ENCODE measurements at regions not wholly inside any gene's neighbourhood (a gene's known extent, or its start where the extent isn't known, plus 50 kb on each side); places are given as distances from the start of the nearest gene placed in this dataset.
"Not testable (repeated sequence)": the region's sequence is repeated elsewhere in the genome, so short reads cannot be mapped to it uniquely, and the experiment has no call there.

- no peak for DNase-seq
Observed at GRCh38 chr16:14384745-14385144, 245.3 kb downstream of the PARN start.

GRCh38 chr16:14383844-14384243 lies 246.2 kb downstream of the PARN start:
- DNase-seq = not testable (repeated sequence)

- DNase-seq = no peak
Observed at GRCh38 chr16:14378689-14379467, 251.2 kb downstream of the PARN start.

- DNase-seq = no peak
Observed at GRCh38 chr16:14378131-14378551, 251.9 kb downstream of the PARN start.

- DNase-seq = no peak
Observed at GRCh38 chr16:14377326-14377725, 252.7 kb downstream of the PARN start.

- DNase-seq = no peak
Observed at GRCh38 chr16:14375132-14375491, 254.9 kb downstream of the PARN start.

- DNase-seq = no peak
Observed at GRCh38 chr16:14374451-14375131, 255.5 kb downstream of the PARN start.

- no peak for DNase-seq
Observed at GRCh38 chr16:14373896-14374295, 256.2 kb downstream of the PARN start.

- no peak for DNase-seq
Observed at GRCh38 chr16:14373406-14373805, 256.7 kb downstream of the PARN start.

GRCh38 chr16:14372471-14372870 lies 257.6 kb downstream of the PARN start:
- no peak for DNase-seq

GRCh38 chr16:14371778-14372431 lies 258.2 kb downstream of the PARN start:
- DNase-seq = no peak

GRCh38 chr16:14370736-14371234 lies 259.3 kb downstream of the PARN start:
- no peak for DNase-seq

GRCh38 chr16:14369734-14370598 lies 260.1 kb downstream of the PARN start:
- DNase-seq = no peak

GRCh38 chr16:14368399-14368798 lies 261.7 kb downstream of the PARN start:
- no peak for DNase-seq

GRCh38 chr16:14366974-14367707 lies 262.9 kb downstream of the PARN start:
- DNase-seq = no peak

GRCh38 chr16:14366447-14366846 lies 263.6 kb downstream of the PARN start:
- no peak for DNase-seq

- DNase-seq = no peak
Observed at GRCh38 chr16:14365200-14365851, 264.7 kb downstream of the PARN start.

GRCh38 chr16:14364386-14365199 lies 265.5 kb downstream of the PARN start:
- no peak for DNase-seq

GRCh38 chr16:14364112-14364385 lies 266.0 kb downstream of the PARN start:
- no peak for DNase-seq

GRCh38 chr16:14362774-14363371 lies 267.2 kb downstream of the PARN start:
- peak; percentile 41 for DNase-seq
